Lung (tissue), 11 donors: ENCODE measurements at regions not wholly inside any gene's neighbourhood (a gene's known extent, or its start where the extent isn't known, plus 50 kb on each side); places are given as distances from the start of the nearest gene placed in this dataset.

Experiments used
- ATAC-seq: fragments of 200-7000 bp; cut with Tn5 transposase; one replicate; pipeline ENCODE4 v1.9.1; 2020; ENCODE audit warnings: moderate number of reproducible peaks; ENCODE audit not compliant: insufficient read depth, low FRiP score
- DNase-seq, 3 donors: peaks; one replicate each; pipeline ENCODE4 v3.0.0-alpha.2; 2013 to 2017
- H3K27ac ChIP-seq, 2 donors: one replicate each; pipeline ENCODE4 v1.5.1; 2013; ENCODE audit warnings: mild to moderate bottlenecking in 2 of 2, moderate library complexity in 2 of 2, control low read depth in 1 of 2, inconsistent platforms in 1 of 2, low read depth in 1 of 2, low read length in 1 of 2
- H3K27me3 ChIP-seq, 3 donors: one replicate each; pipeline ENCODE4 v1.5.1; 2013; ENCODE audit warnings: low read length in 2 of 3; ENCODE audit not compliant: control insufficient read depth in 3 of 3, insufficient read depth in 3 of 3
- H3K36me3 ChIP-seq, 4 donors: one replicate each; pipeline ENCODE4 v1.5.1; 2013; ENCODE audit warnings: low read length in 4 of 4, mild to moderate bottlenecking in 1 of 4, moderate library complexity in 1 of 4; ENCODE audit not compliant: control insufficient read depth in 4 of 4, insufficient read depth in 4 of 4
- H3K4me1 ChIP-seq, 5 donors: one replicate each; pipeline ENCODE4 v1.5.1; 2013; ENCODE audit warnings: low read length in 5 of 5, mild to moderate bottlenecking in 2 of 5, moderate library complexity in 1 of 5; ENCODE audit not compliant: control insufficient read depth in 5 of 5, insufficient read depth in 5 of 5
- H3K4me3 ChIP-seq: one replicate; pipeline ENCODE4 v1.5.1; 2013; ENCODE audit warnings: mild to moderate bottlenecking, control low read depth, moderate library complexity
- H3K9ac ChIP-seq, 2 donors: one replicate each; pipeline ENCODE4 v1.5.1; 2013; ENCODE audit warnings: low read length in 2 of 2, control low read depth in 1 of 2; ENCODE audit not compliant: insufficient read depth in 1 of 2
- H3K9me3 ChIP-seq, 4 donors: one replicate each; pipeline ENCODE4 v1.5.1; 2013; ENCODE audit warnings: low read length in 3 of 4, mild to moderate bottlenecking in 1 of 4, moderate library complexity in 1 of 4; ENCODE audit not compliant: control insufficient read depth in 4 of 4, insufficient read depth in 3 of 4
- WGBS, 2 donors: extraction: QIAGEN DNeasy Blood & Tissue Kit; methylation state at CpG; one replicate each; pipeline ENCODE4 v1.1.7; 2013; 5-methylcytosine and 5-hydroxymethylcytosine counted together
- TF ChIP-seq, protein P1 (sequence below): IDR thresholded peaks from 2 replicates; pipeline ENCODE4 v1.5.1; 2012; ENCODE audit warnings: mild to moderate bottlenecking; ENCODE audit errors: control extremely low read depth, extremely low read depth
- donor health status: control.
- donor health status: control.
- donor health status: Bipolar disorder and iron deficiency.
- donor health status: healthy.
- donor health status: DM: yes; HTN: yes; CAD: no.

DNA sequence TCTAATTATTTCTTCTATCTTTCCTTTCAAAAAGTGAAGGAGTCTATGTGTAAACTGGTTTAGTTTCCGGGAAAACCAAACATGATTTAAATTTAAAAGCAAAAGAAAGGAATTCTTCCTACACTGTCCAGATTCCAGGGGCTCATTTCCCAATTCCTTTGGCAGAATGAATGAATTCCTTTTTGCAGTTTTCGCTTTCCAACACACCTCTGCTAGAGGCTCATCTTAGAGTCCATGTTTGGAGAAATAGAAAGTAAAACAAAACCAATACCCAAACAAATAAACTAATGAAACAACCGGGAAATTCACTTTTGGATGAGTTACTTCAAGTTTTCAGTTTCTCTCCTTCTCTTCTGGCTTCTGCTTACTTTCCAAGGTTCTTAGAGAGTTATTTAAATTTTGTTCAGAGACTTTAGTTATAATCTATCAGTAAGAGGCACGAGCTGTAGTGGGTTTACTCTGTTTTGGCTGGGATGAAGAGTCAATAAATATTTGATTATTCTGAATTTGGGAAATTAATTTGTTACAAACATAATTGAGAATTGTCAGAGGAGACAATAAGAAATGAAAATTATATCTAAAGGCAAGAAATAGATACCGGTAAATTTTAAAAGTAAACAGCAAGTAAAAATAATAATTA, 365.0 kb upstream of the CDH9 start:
- WGBS, 2 donors = 72 to 79% methylated on average over 5 of the region's 5 CpGs
- no peak for ATAC-seq

DNA sequence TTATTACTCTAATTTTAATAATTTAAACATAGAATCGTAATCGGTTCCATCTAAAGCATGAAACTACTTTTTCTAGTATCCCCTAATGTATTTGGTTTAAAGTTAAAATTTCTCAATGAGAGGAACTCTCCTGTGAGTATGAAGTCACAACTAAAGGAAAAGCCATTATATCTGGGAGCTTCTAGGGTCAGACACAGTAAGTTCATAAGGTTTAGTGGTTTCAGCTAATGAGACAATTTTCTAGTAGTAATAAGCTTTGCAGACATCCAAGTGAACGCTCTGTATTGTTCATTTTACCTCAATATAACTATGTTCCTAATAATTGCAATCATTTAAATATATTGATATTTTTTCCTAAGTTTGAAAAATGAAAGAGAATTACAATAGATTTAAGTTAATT, 364.4 kb upstream of the CDH9 start:
- Histone ChIP-seq H3K36me3 (no peaks in the 10 kb centered on the region), H3K27ac (no peak overlapping the region), H3K4me1 (no peaks in the 10 kb centered on the region), H3K9me3 (no peaks in the 10 kb centered on the region), H3K27me3 (no peaks in the 10 kb centered on the region), H3K4me3 (no peak overlapping the region), H3K9ac (no peak overlapping the region)
- DNase-seq (no peak), ATAC-seq (no peak)
- TF ChIP-seq, protein P1, sequence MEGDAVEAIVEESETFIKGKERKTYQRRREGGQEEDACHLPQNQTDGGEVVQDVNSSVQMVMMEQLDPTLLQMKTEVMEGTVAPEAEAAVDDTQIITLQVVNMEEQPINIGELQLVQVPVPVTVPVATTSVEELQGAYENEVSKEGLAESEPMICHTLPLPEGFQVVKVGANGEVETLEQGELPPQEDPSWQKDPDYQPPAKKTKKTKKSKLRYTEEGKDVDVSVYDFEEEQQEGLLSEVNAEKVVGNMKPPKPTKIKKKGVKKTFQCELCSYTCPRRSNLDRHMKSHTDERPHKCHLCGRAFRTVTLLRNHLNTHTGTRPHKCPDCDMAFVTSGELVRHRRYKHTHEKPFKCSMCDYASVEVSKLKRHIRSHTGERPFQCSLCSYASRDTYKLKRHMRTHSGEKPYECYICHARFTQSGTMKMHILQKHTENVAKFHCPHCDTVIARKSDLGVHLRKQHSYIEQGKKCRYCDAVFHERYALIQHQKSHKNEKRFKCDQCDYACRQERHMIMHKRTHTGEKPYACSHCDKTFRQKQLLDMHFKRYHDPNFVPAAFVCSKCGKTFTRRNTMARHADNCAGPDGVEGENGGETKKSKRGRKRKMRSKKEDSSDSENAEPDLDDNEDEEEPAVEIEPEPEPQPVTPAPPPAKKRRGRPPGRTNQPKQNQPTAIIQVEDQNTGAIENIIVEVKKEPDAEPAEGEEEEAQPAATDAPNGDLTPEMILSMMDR = no peak
- WGBS, 2 donors = 85% methylated on average over 3 of the region's 3 CpGs

More for the DNA sequence above, 365.0 kb upstream of the CDH9 start:
- Histone ChIP-seq H3K4me3 (no peak overlapping the region), H3K27ac (no peak overlapping the region), H3K36me3 (no peaks in the 10 kb centered on the region), H3K4me1 (no peaks in the 10 kb centered on the region), H3K27me3 (no peaks in the 10 kb centered on the region), H3K9ac (no peak overlapping the region), H3K9me3 (no peaks in the 10 kb centered on the region)
- TF ChIP-seq, protein P1 = no peak
- no peak for DNase-seq

DNA sequence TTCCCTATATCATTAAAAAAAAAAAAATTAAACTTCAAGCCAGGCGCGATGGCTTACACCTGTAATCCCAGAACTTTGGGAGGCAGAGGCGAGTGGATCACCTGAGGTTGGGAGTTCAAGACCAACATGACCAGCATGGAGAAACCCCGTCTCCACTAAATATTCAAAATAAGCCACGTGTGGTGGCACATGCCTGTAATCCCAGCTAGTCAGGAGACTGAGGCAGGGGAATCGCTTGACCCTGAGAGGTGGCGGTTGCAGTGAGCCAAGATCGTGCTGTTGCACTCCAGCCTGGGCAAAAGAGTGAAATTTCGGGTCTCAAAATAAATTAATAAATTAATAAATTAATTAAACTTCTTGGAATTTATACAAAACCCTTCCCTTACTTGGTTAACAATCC, 358.6 kb upstream of the CDH9 start:
- no peak overlapping the region for H3K4me3 ChIP-seq
- 87 to 91% methylated on average over 9 of the region's 9 CpGs for WGBS, 2 donors
- ATAC-seq = no peak

More for the DNA sequence above, 358.6 kb upstream of the CDH9 start:
- Histone ChIP-seq H3K27ac (no peak overlapping the region), H3K9me3 (no peaks in the 10 kb centered on the region), H3K9ac (no peak overlapping the region), H3K27me3 (no peaks in the 10 kb centered on the region), H3K36me3 (no peaks in the 10 kb centered on the region), H3K4me1 (no peaks in the 10 kb centered on the region)
- TF ChIP-seq, protein P1 = no peak
- no peak for DNase-seq
